NT2/D1 (cell line): ENCODE measurements at regions not wholly inside any gene's neighbourhood (a gene's known extent, or its start where the extent isn't known, plus 50 kb on each side); places are given as distances from the start of the nearest gene placed in this dataset.

Source experiments
- SUZ12 ChIP-seq: IDR thresholded peaks from 2 replicates; pipeline ENCODE4 v1.6.1; 2011; ENCODE audit not compliant: insufficient read length, insufficient read depth; ENCODE audit errors: extremely low read depth
- YY1 ChIP-seq: IDR thresholded peaks from 2 replicates; pipeline ENCODE4 v1.6.1; 2011; ENCODE audit not compliant: insufficient read length, insufficient read depth
- ZNF274 ChIP-seq: IDR thresholded peaks from 2 replicates; pipeline ENCODE4 v1.6.1; 2011; ENCODE audit warnings: mild to moderate bottlenecking, low read depth, low read length

DNA sequence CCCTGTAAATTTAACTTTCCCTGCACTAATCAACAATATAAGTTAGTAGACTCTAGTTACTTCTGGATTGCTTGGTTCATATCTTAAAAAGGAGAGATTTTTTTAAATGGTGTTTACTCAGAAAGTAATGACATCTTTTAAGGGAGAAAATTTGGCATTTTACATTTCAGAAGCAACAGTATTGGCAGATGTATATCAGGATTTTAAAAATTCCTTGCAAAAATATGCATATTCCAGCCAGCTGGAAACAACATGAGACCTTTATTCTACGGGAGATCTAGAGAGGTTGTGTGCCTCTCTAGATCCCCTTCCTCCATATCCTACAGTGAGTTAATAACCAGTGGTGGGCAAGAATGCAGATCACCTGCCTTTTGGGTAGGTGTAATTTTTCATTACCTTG is 848.2 kb downstream of the USP25 start:
- TF ChIP-seq SUZ12: no peak
- TF ChIP-seq ZNF274: no peak
- no peak for TF ChIP-seq YY1
